Fibroblast of peridontal ligament (primary cell): ENCODE measurements at regions not wholly inside any gene's neighbourhood (a gene's known extent, or its start where the extent isn't known, plus 50 kb on each side); places are given as distances from the start of the nearest gene placed in this dataset.
"Not testable (repeated sequence)": the region's sequence is repeated elsewhere in the genome, so short reads cannot be mapped to it uniquely, and the experiment has no call there.

Source experiments
- DNase-seq: peaks from one replicate; pipeline ENCODE4 v3.0.0-alpha.2; 2010; ENCODE audit errors: extremely low read depth

GRCh38 chrX:94834226-94834625, 1160.2 kb downstream of the FAM133A start:
- no peak for DNase-seq

- no peak for DNase-seq
These were observed 1176.8 kb downstream of the FAM133A start for GRCh38 chrX:94850811-94851210.

GRCh38 chrX:94854251-94854650, 1180.2 kb downstream of the FAM133A start:
- DNase-seq, result no peak

- not testable (repeated sequence) for DNase-seq
These were observed 1188.5 kb downstream of the FAM133A start for GRCh38 chrX:94862470-94862869.

- DNase-seq, result no peak
These were observed 1197.6 kb downstream of the FAM133A start for GRCh38 chrX:94871640-94872039.

GRCh38 chrX:94901849-94902248, 1227.8 kb downstream of the FAM133A start:
- DNase-seq, result no peak

- DNase-seq, result no peak
These were observed 1234.2 kb downstream of the FAM133A start for GRCh38 chrX:94908171-94908570.

GRCh38 chrX:94908648-94909047, 1234.6 kb downstream of the FAM133A start:
- no peak for DNase-seq

- no peak for DNase-seq
These were observed 1240.2 kb downstream of the FAM133A start for GRCh38 chrX:94914235-94914634.

- no peak for DNase-seq
These were observed 1258.4 kb downstream of the FAM133A start for GRCh38 chrX:94932278-94932965.

GRCh38 chrX:94936722-94937121, 1262.7 kb downstream of the FAM133A start:
- no peak for DNase-seq

GRCh38 chrX:94937491-94937890, 1263.5 kb downstream of the FAM133A start:
- no peak for DNase-seq

GRCh38 chrX:94942603-94943002, 1268.6 kb downstream of the FAM133A start:
- no peak for DNase-seq

GRCh38 chrX:94946137-94946536, 1272.1 kb downstream of the FAM133A start:
- not testable (repeated sequence) for DNase-seq

GRCh38 chrX:94961730-94962129, 1287.7 kb downstream of the FAM133A start:
- DNase-seq, result no peak

GRCh38 chrX:94977562-94977961, 1303.6 kb downstream of the FAM133A start:
- no peak for DNase-seq

- no peak for DNase-seq
These were observed 1304.0 kb downstream of the FAM133A start for GRCh38 chrX:94977986-94978385.
